Choroid plexus epithelial cell (primary cell): ENCODE measurements at regions not wholly inside any gene's neighbourhood (a gene's known extent, or its start where the extent isn't known, plus 50 kb on each side); places are given as distances from the start of the nearest gene placed in this dataset.

Source experiments
- DNase-seq: peaks from one replicate; pipeline ENCODE4 v3.0.0-alpha.2; 2010; ENCODE audit warnings: low read depth
- H3K4me3 ChIP-seq: 2 replicates; pipeline ENCODE4 v1.5.1; 2011; ENCODE audit warnings: low read depth, mild to moderate bottlenecking, control low read depth, low read length, moderate library complexity
- CTCF ChIP-seq: conservative IDR thresholded peaks from 2 replicates; pipeline ENCODE4 v1.5.1; 2011; ENCODE audit warnings: low read depth, mild to moderate bottlenecking, control low read depth, inconsistent platforms, low read length, moderate library complexity

GRCh38 chr4:182082910-182083309 is 160.3 kb upstream of the TENM3 start:
- no peak overlapping the region for H3K4me3 ChIP-seq
- TF ChIP-seq CTCF: no peak
- DNase-seq: no peak

- DNase-seq: no peak
- no peak for TF ChIP-seq CTCF
Measured at GRCh38 chr4:182083671-182084410, 159.4 kb upstream of the TENM3 start.

GRCh38 chr4:182085051-182085480 is 158.1 kb upstream of the TENM3 start:
- no peak for TF ChIP-seq CTCF
- peak; percentile 69 for DNase-seq
- no peak overlapping the region for H3K4me3 ChIP-seq

More at GRCh38 chr4:182083671-182084410, 159.4 kb upstream of the TENM3 start:
- no peak overlapping the region for H3K4me3 ChIP-seq

DNA sequence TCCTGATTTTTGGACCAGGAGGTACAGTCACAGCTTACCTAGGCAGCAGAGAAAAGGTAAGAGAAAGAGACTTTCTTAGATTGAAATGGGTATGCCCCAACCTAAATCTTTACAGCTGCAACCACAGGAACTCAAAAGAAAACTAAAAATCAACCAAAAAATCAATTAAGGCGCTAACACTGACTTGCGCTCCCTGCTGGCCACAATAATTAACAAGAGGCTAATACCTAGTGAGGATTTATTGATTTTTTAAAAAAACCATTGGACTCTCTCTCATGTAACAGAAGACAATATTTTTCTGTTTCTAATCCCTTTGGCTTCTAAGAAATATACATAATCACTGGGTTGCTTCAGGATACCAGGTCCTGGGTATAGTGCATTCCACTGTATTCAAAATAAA is 153.9 kb upstream of the TENM3 start:
- H3K4me3 ChIP-seq: no peak overlapping the region
- DNase-seq: peak; percentile 33
- peak; percentile 49 for TF ChIP-seq CTCF

DNA sequence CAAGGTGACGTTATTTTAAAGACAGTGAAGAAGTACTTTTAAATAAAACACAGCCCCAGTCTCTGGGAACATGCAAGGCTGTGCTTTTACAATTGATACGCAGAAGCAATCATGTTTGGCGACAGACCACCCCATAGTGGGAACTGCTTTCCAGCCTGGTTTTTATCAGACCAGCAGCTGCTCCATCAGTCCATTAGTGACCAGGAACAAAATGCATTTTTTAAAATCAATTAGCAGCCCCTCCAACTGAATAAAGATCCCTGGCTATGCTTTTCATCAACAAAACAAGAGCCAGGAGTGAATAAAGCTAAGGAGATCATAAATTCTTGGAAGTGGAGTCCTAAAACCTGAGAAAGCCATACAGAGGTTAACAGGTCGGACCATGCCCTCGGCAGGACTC is 153.0 kb upstream of the TENM3 start:
- no peak for DNase-seq
- TF ChIP-seq CTCF: no peak
- H3K4me3 ChIP-seq: no peak overlapping the region

DNA sequence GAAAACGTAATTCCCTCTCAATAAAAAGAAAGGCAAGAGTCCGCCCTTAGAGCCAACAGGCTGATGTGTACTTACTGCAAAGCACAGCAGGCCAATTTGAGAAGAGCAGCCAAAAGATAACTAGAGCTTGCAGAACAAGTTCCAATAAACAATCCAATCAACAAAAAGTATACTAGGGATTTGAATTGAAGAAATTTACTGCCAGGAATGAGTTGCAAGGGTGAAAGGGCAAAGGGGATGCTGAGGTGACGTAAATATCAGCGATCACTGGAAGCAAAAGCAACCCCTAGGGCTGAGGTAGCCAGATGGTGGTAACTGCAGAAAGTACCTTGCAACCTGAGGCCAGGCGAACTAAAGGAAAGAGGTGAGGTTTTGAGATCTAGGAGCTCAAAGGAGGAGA is 152.1 kb upstream of the TENM3 start:
- TF ChIP-seq CTCF: no peak
- H3K4me3 ChIP-seq: no peak overlapping the region
- DNase-seq: peak; percentile 22

DNA sequence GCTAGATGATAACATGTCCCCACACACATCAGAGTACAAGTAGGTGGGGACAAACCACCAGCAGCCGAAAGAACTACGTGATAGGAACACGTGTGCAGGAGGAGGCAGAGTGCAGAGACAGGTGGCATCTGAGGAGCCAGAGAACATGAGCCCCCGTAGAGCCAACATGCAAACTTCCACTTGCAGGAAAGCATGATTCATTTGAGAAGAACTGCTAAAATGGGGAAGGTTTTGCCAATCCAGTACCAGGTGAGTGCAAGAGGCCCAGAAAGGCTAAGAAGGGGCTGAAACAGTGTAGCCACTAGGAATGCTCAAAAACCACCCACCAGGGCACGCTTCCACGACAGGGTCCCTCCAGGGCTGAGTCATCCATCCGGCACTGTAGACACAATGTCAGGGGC is 149.8 kb upstream of the TENM3 start:
- no peak for TF ChIP-seq CTCF
- DNase-seq: peak; percentile 13
- H3K4me3 ChIP-seq: no peak overlapping the region
